AG04450 (cell line): ENCODE measurements at regions not wholly inside any gene's neighbourhood (a gene's known extent, or its start where the extent isn't known, plus 50 kb on each side); places are given as distances from the start of the nearest gene placed in this dataset.

Experiments
- CTCF ChIA-PET: fragments of 300-600, 350-600 bp; formaldehyde crosslinking; extraction: SDS; loops from one replicate; lab custom pipeline; 2022; ENCODE audit warnings: antibody characterized with exemption, inconsistent platforms; lab: Charles Lee
- POLR2A ChIA-PET: fragments of 350-600 bp; formaldehyde crosslinking; extraction: SDS; loops from one replicate; lab custom pipeline; 2021; ENCODE audit warnings: antibody characterized with exemption, inconsistent platforms; lab: Yijun Ruan, JAX
- DNase-seq: peaks from one replicate; pipeline ENCODE4 v3.0.0-alpha.2; 2011; ENCODE audit warnings: low read depth, low spot score
- H3K27ac ChIP-seq: one replicate; pipeline ENCODE4 v1.5.1; 2012; ENCODE audit warnings: low read depth, low read length, control low read depth
- H3K27me3 ChIP-seq: one replicate; pipeline ENCODE4 v1.6.0; 2012; ENCODE audit warnings: low read length; ENCODE audit not compliant: control insufficient read depth, insufficient read depth
- H3K4me3 ChIP-seq: 2 replicates; pipeline ENCODE4 v1.5.1; 2011; ENCODE audit warnings: mild to moderate bottlenecking, low read depth, low read length, control low read depth
- H3K9me3 ChIP-seq: 2 replicates; pipeline ENCODE4 v1.5.1; 2012; ENCODE audit warnings: low read length; ENCODE audit not compliant: control insufficient read depth, insufficient read depth
- TF ChIP-seq, protein P1 (sequence below): IDR thresholded peaks from 2 replicates; pipeline ENCODE4 v1.5.1; 2011; ENCODE audit warnings: low read depth, low read length, control low read depth, inconsistent platforms

DNA sequence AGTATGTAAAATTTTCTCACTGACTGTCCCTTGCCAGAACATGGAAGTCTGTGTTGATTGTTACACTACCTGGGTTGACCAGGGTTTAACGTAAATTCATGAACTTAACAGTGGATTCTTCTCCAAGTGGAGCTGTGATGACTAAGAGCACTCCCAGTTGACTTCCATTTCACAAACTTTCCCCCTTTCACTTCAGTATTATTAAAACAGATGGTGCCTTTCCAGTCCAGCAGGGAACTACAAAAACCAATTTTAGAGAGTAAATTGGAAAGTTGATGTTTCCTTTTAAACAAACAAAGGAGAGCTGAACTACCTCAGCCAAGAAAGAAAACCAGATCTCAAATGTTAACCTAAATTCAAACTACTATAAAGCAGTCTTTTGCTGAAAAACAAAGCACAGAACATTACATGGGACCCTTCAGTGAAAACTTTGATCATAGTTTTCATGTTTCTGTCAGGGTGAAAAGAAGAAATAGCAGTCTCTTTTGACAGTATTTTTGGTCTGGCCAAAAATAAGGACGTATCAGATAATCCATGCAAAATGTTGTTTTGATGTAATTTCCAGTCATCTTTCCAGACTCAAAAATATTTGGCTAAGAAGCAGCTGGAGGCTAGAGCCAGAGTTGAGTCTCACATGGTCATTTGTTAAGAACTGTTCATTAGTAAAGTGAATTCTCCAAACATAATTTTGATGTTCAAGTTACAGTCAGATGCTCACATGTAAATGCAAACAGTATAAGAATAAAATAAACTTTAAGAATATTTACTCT lies 479.9 kb upstream of the AKR1E2 start:
- DNase-seq, result no peak
- Histone ChIP-seq H3K27ac (no peak overlapping the region), H3K27me3 (no peaks in the 10 kb centered on the region), H3K4me3 (no peak overlapping the region), H3K9me3 (no peaks in the 10 kb centered on the region)
- ChIA-PET POLR2A (interaction anchor here (0.7 kb wide), 1 partner anchor 153 kb away, joined by 3 read pairs; no protein-coding TSS in a partner anchor), CTCF (interaction anchor here (0.9 to 2.4 kb wide), 2 partner anchors 311 to 312 kb away, joined by 3 to 10 read pairs; no protein-coding TSS in a partner anchor)
- TF ChIP-seq, protein P1, sequence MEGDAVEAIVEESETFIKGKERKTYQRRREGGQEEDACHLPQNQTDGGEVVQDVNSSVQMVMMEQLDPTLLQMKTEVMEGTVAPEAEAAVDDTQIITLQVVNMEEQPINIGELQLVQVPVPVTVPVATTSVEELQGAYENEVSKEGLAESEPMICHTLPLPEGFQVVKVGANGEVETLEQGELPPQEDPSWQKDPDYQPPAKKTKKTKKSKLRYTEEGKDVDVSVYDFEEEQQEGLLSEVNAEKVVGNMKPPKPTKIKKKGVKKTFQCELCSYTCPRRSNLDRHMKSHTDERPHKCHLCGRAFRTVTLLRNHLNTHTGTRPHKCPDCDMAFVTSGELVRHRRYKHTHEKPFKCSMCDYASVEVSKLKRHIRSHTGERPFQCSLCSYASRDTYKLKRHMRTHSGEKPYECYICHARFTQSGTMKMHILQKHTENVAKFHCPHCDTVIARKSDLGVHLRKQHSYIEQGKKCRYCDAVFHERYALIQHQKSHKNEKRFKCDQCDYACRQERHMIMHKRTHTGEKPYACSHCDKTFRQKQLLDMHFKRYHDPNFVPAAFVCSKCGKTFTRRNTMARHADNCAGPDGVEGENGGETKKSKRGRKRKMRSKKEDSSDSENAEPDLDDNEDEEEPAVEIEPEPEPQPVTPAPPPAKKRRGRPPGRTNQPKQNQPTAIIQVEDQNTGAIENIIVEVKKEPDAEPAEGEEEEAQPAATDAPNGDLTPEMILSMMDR, result no peak

DNA sequence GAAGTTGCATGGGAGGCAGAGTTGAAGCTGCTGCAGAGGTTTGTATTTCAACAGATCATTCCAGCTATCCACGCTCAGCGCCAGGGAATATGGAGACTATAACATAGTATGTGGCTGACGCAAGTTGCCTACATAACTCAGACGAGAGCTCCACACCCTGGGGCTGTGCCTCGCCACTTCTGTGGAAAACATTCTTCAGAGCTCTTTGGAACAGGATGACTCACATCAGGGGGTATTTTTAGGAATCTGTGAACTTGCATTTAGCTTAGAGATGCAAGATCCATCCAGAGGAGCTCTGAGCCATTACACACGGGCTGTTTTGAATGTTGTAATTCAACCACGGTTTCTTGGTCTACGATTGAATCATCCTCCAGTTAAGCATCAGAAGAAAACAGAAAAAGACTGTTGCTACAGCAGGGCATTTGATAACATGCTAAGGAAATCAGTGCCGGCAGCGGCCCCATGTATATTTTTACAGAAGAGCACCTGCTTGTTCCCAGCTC lies 481.5 kb upstream of the AKR1E2 start:
- Histone ChIP-seq H3K4me3 (no peak overlapping the region), H3K27me3 (no peaks in the 10 kb centered on the region), H3K9me3 (no peaks in the 10 kb centered on the region), H3K27ac (peak overlapping the region; percentile 96)
- POLR2A ChIA-PET, result interaction anchor here (0.6 to 1.8 kb wide), 13 partner anchors 10 to 893 kb away, joined by 3 to 21 read pairs (median 4); partner anchors contain the start of gene KLF6
- CTCF ChIA-PET, result interaction anchor here (0.6 to 2.4 kb wide), 5 partner anchors 9 to 422 kb away, joined by 3 to 10 read pairs (median 4); no protein-coding TSS in a partner anchor
- peak; percentile 98 for DNase-seq
- TF ChIP-seq, protein P1, result peak; percentile 38; the same call in 1 of the 2 replicates

DNA sequence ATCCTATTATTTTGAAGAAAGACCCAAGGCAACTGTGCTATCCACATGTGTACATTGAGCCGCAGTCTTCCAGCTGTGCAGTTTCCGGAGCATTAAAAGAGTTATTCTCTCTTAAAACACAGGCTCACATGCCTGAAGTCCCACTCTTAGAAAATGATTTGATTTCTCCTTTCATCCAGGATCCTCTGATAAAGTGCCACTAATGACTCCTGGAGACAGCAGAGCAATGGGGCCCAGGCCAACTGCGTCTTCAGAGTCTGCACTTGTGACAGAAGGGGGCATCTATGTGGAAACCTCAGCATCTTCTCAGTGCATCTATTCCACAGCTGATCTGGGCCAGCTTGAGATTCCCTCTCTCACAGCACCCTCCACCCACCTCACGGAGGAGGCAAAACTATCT lies 482.1 kb upstream of the AKR1E2 start:
- no peaks in the 10 kb centered on the region for H3K27me3 ChIP-seq
- peak overlapping the region; percentile 96 for H3K27ac ChIP-seq
- no peak for DNase-seq
- TF ChIP-seq, protein P1, result no peak
- no peak overlapping the region for H3K4me3 ChIP-seq
- H3K9me3 ChIP-seq, result no peaks in the 10 kb centered on the region
- ChIA-PET CTCF (interaction anchor here (0.7 to 2.4 kb wide), 5 partner anchors 8 to 422 kb away, joined by 3 to 10 read pairs (median 3); no protein-coding TSS in a partner anchor), POLR2A (interaction anchor here (0.6 to 1.8 kb wide), 13 partner anchors 29 to 892 kb away, joined by 3 to 21 read pairs (median 4); partner anchors contain the start of gene KLF6)

DNA sequence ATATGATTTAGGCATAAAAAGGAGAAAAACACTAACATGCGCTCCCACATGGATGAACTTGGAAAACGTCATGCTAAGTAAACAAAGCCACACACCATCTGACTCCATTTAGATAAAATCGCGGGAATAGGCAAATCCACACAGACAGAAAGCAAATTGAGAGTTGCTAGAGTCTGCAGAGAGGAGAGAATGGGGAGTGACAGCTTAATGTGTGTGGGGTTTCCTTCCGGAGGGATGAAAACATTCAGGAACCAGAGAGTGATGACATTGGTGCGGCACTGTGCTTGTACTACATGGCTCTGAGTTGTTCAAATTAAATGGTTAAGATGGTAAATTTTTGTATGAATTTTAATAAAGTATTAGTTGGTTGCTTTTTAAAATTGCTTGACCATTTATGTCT lies 482.9 kb upstream of the AKR1E2 start:
- no peaks in the 10 kb centered on the region for H3K27me3 ChIP-seq
- TF ChIP-seq, protein P1, result no peak
- no peak overlapping the region for H3K27ac ChIP-seq
- CTCF ChIA-PET, result no interaction called here
- no peak for DNase-seq
- H3K4me3 ChIP-seq, result no peak overlapping the region
- no peaks in the 10 kb centered on the region for H3K9me3 ChIP-seq
- POLR2A ChIA-PET, result no interaction called here

DNA sequence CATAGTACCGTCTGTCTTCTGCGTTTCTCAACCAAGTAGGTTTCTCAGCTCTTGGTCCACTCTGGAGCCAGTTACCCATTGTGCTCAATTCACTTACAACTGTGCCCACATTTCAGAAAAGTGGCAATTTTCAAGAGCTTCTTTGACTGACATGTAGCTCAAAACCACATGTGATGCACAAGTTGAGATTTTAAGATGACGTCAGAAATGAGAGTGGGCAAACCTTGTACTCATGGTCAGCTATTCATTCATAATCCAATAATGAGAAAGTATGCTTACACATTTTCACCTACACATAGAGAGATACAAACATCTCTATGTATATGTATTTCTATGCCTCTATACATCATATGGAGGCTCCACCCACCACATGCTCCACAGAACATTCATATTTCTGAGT lies 487.2 kb upstream of the AKR1E2 start:
- H3K9me3 ChIP-seq, result no peaks in the 10 kb centered on the region
- H3K27ac ChIP-seq, result no peak overlapping the region
- no peak for DNase-seq
- TF ChIP-seq, protein P1, result no peak
- no peak overlapping the region for H3K4me3 ChIP-seq
- CTCF ChIA-PET, result interaction anchor here (1.1 kb wide), 1 partner anchor 11 kb away, joined by 4 read pairs; no protein-coding TSS in a partner anchor
- no peaks in the 10 kb centered on the region for H3K27me3 ChIP-seq
- POLR2A ChIA-PET, result interaction anchor here (0.5 kb wide), 1 partner anchor 554 kb away, joined by 3 read pairs; no protein-coding TSS in a partner anchor
